ENCODE measurements at regions not wholly inside any gene's neighbourhood (a gene's known extent, or its start where the extent isn't known, plus 50 kb on each side); places are given as distances from the start of the nearest gene placed in this dataset.
"Not testable (repeated sequence)": the region's sequence is repeated elsewhere in the genome, so short reads cannot be mapped to it uniquely, and the experiment has no call there.

- TF ChIP-seq CTCF, POLR2A (IDR thresholded peaks at IDR 0.05): not testable (repeated sequence)
Observed at GRCh38 chrX:559282-559681, 71.3 kb upstream of the SHOX start.

Measured in esophagus squamous epithelium (tissue), 4 donors.